NCI-H128 (cell line): ENCODE measurements at regions not wholly inside any gene's neighbourhood (a gene's known extent, or its start where the extent isn't known, plus 50 kb on each side); places are given as distances from the start of the nearest gene placed in this dataset.
"Not testable (repeated sequence)": the region's sequence is repeated elsewhere in the genome, so short reads cannot be mapped to it uniquely, and the experiment has no call there.

Experiments
- DNase-seq: peaks from one replicate; lab custom pipeline; 2025; ENCODE audit not compliant: unreplicated experiment; lab: John Stamatoyannopoulos, UW

DNA sequence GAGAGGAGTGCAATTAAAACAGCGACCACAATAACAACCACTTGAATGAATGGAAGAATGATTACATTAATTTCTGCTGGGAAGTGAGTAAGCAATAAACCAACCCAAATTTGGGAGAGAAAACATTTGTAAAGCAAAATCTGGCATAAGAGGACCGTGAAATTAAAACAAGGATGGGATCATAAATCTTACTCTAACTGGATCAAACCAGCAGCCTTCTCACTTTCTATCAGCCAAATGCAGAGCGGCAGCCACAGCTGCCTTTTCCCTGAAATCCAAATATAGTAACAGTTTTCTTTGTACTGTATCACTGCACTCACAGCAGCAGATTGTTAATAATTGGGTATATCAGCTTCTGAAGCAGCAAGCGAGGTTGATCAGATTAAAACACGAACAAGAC lies 245.2 kb upstream of the REG3G start:
- no peak for DNase-seq

DNA sequence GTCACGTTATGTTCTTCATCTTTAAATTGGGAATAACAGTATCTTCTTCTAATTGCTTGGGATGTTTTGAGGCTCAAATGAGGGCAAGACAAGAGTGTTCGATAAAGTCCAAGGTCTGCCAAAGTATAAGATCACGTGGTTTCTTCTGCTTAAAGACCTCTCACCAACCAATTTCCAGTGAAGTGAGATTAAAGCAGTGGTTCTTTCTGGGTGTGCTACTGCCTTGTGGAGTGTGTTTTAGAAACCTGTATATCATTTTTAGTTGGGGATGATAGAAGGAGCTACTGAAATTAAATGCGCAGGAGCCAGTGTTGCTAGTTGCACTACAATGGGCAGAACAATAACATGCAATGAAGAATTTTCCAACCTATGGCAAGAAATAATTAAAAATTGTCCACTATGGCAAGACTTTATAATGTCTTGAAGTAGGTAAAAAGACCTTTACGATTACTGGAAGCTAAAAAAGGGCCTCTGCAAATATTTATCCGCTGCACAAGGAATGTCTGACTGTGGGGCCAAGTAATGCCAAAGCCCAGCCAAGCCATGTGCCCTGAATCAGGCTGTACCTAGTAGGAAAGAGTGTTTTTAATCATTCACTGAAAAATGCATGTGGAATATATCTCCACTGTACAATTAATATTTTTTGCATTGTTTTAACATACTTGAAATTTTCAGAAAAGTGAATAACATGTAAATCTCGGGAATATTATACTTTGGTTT lies 244.5 kb upstream of the REG3G start:
- no peak for DNase-seq

- no peak for DNase-seq
These were observed 243.3 kb upstream of the REG3G start for GRCh38 chr2:78782196-78782595.

DNA sequence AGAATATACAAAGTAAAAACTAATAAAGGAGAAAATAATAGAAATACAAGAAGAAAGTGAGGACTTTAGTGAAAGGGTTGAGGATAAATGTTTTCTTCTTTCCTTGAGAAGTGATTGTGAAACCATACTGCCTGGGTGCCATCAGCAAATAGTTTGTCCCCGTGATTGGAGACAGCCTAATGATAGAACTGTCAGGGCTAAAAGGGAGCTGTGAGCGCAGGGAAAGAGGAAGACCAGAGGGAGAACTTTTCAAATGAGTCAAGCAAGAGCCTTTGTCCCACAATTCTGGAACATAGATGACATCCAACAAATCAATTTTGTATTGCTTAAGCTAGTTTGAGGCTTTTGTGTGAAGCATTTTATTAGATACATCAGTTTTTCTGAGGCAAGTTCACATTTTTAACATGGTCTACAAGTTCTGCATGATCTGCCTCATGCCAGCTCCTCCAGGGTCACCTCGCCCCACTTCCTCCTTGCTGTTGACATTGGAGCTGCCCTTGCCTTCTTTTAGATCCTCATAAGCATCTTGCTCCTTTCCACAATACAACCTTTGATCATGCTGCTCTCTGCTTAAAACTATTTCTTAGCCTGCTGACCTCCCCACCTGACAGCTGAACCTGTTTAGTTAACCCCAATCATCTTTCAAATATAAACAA lies 213.4 kb upstream of the REG3G start:
- DNase-seq = no peak

- no peak for DNase-seq
These were observed 211.0 kb upstream of the REG3G start for GRCh38 chr2:78814331-78814986.

DNA sequence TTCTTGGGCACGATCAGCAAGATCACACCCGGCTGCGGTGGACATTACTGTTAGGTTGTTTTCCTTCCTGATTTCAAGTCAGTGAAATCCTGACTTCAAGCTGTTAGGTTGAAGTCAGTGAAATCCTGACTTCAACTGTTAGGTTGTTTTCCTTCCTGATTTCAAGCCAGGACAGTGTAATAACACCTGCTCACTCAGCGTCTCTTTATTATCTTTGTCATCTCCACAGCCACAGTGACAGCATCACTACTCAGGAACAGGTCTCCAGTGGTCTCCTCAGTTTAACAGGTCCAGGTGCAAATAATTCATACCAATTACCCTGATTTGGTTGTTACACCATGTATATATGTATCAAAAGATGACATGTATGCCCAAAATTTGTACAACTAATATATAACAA lies 208.1 kb upstream of the REG3G start:
- DNase-seq = no peak

- DNase-seq = no peak
These were observed 193.0 kb upstream of the REG3G start for GRCh38 chr2:78832481-78832880.

DNA sequence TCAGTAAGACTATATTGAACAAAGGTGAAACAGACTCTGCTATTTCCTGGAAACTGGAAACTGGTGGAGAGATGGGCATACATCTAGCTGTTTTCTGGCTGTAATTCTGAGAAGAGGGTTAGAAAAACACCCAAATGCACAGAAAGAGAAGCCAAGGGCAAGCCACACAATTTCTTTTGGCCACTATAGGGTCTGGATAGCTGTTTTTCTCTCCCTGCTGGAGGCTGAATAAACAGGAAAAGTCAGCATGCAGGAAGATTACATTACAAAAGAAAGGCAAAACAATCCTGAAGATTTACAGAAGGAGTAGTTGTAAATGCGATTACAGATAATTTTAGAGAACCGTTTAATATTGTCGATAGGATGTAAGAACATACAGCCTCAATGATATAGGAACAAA lies 186.2 kb upstream of the REG3G start:
- no peak for DNase-seq

DNA sequence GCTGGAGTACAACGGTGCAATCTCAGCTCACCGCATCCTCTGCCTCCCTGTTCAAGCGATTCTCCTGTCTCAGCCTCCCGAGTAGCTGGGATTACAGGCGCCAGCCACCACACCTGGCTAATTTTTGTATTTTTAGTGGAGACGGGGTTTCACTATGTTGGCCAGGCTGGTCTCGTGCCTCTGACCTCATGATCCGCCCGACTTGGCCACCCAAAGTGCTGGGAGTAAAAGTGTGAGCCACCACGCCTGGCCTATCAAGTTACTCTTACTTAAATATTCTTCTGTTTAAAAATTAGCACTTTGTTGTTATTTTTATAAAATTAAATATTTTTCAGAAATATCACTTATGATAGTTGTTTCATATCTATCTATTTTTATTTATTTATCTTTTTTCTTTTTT lies 185.2 kb upstream of the REG3G start:
- not testable (repeated sequence) for DNase-seq

DNA sequence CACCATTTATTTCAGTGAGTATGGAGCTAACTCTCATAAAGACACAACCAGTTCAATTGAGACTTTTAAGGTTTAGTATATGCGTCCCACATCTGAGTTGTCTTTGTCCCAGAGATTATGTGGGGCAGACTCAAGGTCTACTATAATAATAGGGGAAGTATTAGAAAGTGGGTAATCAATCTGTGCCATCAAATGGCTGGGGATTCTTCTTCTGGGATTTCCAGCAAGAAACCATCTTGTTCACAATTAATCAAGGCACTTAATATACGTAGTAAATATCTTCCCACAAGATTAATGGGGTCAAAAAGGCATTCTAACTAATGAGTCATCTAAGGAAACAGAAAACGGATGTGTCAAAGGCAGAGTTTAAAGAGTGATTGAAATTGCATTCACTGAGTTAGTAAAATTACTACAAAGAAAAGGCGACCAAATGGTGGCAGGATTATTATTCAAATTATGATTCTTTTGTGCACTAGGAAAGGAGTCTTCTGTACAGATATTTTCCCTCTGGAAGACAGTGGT lies 179.8 kb upstream of the REG3G start:
- DNase-seq = no peak

GRCh38 chr2:78861546-78861945 lies 164.0 kb upstream of the REG3G start:
- DNase-seq = no peak

DNA sequence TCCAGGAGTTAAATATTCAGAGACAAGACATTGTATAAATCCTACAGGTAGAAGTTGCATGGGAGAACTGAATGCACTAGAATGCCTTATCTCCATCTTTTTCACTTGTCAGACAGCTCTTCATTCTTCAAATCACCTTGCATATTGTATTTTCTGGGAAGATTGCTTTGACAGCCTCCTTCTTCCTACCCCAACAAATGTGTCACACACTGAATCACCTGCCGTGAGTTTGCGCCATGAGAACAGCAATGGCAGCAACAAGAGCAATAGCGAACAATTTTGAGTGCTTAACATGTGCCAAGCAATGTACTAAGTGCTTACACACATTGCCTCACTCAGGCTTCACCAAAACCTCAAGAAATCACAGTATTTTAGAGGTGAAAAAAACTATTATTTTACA lies 161.3 kb upstream of the REG3G start:
- DNase-seq = no peak

DNA sequence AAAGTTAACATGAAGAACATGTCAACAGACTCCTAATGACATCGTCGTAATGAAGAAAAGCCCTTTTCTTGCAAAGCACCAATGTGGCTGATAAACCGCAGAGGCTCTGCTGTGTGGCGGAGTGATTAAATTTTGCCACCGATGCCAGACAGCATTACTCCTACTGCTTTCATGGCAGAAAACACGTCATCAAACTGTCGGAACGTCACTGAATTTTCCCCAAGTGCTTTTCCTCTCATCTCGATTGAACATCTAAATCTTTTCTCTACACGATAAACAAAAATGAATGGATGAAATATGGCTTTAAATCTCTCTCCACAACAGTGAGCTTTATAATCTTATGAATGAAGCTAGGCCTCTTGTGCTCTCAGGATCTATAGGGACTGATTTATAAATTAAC lies 159.8 kb upstream of the REG3G start:
- DNase-seq = no peak

DNA sequence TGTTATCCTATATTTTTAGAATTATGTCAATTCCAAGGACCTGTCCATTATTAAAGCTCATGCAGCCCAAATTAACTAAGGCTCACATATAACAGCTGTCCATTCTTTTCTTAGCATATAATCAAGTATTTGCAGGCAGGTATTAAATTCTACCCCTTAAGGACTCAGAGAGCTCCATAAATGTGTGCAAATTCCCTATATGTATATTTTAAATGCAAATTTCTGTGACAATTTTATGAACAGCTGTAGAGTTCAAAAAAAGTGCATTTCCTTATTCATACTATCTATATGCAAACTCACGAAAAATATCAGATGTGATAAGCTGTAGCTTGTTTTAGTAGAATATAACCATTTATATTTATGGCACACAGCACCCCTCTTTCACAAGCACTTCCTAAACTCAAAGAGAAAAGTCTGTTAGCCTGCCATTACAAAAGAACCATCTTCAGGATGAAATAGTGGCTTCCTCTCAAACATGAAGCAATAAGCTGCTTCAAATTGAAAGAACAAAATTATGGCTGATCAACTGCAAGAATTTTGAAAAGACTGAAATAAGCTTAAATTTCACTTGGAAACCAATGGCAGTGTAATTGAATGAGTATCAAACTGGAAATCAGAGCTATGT lies 155.0 kb upstream of the REG3G start:
- no peak for DNase-seq

DNA sequence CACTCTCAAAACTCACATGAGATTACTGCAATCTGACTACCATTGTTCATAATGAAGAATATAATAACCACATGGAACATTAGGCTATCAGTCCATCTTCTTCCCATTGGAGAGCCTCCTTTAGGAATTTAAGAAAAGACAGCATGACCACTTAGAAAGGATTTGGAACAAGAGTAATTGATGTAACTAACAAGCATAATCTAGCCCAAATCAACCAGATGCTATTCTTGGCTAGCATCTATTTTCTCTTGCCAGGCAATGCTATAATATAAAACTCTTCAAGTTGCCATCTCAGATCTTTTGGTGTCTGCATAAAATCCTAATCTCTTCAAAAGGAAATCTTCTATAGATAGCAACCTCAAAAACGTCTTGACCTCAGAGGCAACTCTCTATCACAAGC lies 152.0 kb upstream of the REG3G start:
- no peak for DNase-seq

DNA sequence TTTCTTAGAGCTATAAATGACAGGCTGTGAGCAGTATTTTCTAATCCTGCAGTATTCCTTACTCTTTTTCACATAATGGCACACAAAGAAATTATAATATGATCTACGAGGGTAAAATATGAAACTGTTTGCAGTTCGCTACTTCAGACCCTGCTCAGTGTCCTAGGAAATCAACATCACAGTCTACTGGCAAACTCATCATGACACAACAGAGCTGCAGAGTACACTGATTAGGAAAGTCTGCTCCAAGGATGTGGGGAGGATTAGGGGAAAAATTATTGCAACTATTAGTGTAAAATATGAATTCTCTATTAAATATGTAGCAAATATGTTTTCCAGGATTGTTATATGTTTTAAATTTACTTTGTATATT lies 149.2 kb upstream of the REG3G start:
- no peak for DNase-seq

DNA sequence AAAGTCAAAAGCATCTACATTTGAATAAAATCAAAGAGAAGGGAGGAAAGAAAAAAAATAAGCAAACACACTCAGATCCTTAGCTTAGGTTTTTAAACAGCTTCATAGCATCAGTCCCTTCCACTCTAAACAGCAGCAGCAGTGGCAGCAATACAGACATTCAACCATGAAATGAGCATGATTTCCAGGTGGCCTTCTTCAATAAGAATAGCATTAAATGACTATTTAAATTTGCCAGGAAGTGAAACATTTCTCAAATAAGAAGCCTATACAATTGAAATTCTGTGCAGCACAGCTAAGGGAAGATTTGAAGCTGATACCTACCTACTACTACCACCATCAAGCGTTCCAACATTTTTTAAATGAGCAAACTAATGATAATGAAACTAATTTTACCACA lies 138.1 kb upstream of the REG3G start:
- DNase-seq = no peak

DNA sequence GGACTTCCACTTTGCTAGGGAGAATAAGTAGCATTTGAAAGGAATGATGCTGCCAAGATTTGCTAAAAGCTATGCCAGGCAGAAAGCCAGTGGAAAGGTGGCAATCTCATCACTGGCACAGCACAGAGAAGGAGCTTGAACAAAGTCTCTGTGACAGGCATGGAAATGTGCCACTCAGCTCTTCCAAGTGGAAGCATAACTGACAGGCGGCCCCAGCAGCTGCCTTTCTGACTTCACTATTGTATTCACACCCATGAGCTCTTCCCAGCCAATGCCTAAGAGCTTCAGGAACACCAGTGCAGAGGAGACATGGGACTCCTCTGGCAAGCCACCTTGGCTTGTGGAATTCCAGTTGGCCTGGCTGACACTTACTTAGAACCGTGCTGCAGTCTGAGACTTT lies 134.6 kb upstream of the REG3G start:
- DNase-seq = no peak

DNA sequence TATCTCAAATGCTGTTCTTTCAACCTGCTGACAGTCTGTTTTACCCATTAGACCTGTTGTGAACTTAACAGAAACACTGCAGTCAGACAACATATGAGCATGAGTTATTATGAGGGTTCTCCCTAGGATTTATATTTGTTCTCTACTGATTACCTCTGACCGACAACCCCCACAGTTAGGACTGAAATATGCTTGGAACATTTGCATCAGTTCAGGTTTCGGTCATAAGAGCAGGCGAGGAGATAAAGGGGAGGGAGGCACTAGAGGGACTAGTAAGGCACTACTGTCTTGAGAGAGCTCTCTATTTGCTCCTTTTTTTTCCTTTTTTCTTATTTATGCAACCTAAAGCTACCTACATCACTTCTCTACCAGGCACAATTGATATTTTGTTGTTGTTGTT lies 133.2 kb upstream of the REG3G start:
- DNase-seq = no peak

GRCh38 chr2:78895022-78895421 lies 130.5 kb upstream of the REG3G start:
- no peak for DNase-seq

- DNase-seq = no peak
These were observed 129.0 kb upstream of the REG3G start for GRCh38 chr2:78896536-78896935.

DNA sequence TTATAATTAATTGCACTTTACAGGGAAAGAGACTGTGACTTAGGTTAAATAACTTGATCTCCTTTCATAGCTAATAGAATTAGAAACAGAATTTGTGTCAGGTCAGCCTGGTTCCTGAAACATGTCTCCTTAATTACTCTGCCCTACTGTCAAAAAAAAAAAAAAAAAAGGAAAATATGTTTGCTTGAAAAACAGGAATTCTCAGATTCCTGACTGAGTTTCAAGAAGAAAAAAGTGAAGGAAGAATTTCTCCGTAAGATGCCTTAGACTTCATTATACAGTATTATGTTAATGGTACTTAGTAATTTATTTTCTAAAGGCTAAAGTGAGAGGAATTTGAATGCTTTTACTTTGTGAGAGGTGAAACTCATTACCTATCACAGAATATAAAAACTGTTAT lies 118.4 kb upstream of the REG3G start:
- DNase-seq = no peak
